Kidney glomerular epithelial cell (primary cell): ENCODE measurements at regions not wholly inside any gene's neighbourhood (a gene's known extent, or its start where the extent isn't known, plus 50 kb on each side); places are given as distances from the start of the nearest gene placed in this dataset.

Experiments used
- DNase-seq: peaks from one replicate; lab custom pipeline; 2025; lab: John Stamatoyannopoulos, UW

GRCh38 chr15:25051399-25052154 is 96.8 kb downstream of the SNRPN start:
- DNase-seq = no peak

GRCh38 chr15:25052191-25052999 is 97.6 kb downstream of the SNRPN start:
- no peak for DNase-seq

GRCh38 chr15:25053000-25053815 is 98.4 kb downstream of the SNRPN start:
- no peak for DNase-seq

- DNase-seq = no peak
Measured at GRCh38 chr15:25054329-25054728, 99.5 kb downstream of the SNRPN start.

GRCh38 chr15:25054943-25055342 is 100.2 kb downstream of the SNRPN start:
- no peak for DNase-seq

- no peak for DNase-seq
Measured at GRCh38 chr15:25055356-25056068, 100.7 kb downstream of the SNRPN start.

GRCh38 chr15:25056484-25057425 is 102.0 kb downstream of the SNRPN start:
- no peak for DNase-seq

GRCh38 chr15:25057574-25057973 is 102.8 kb downstream of the SNRPN start:
- no peak for DNase-seq

GRCh38 chr15:25058080-25058785 is 103.4 kb downstream of the SNRPN start:
- no peak for DNase-seq

- DNase-seq = no peak
Measured at GRCh38 chr15:25059698-25060471, 105.1 kb downstream of the SNRPN start.

GRCh38 chr15:25060472-25060803 is 105.7 kb downstream of the SNRPN start:
- DNase-seq = no peak

GRCh38 chr15:25060996-25061620 is 106.3 kb downstream of the SNRPN start:
- DNase-seq = no peak

GRCh38 chr15:25061808-25062550 is 107.2 kb downstream of the SNRPN start:
- DNase-seq = no peak

- DNase-seq = no peak
Measured at GRCh38 chr15:25062551-25063430, 108.0 kb downstream of the SNRPN start.

- DNase-seq = no peak
Measured at GRCh38 chr15:25065286-25065685, 110.5 kb downstream of the SNRPN start.

GRCh38 chr15:25065876-25066275 is 111.1 kb downstream of the SNRPN start:
- DNase-seq = no peak

GRCh38 chr15:25066708-25067107 is 111.9 kb downstream of the SNRPN start:
- no peak for DNase-seq
